Hematopoietic multipotent progenitor cell (in vitro differentiated cells): ENCODE measurements at regions not wholly inside any gene's neighbourhood (a gene's known extent, or its start where the extent isn't known, plus 50 kb on each side); places are given as distances from the start of the nearest gene placed in this dataset. TPM values are rescaled to one million over a fixed set of nuclear protein-coding genes. Genes with fewer than 3 reads are reported as not detected.
"Not testable (repeated sequence)": the region's sequence is repeated elsewhere in the genome, so short reads cannot be mapped to it uniquely, and the experiment has no call there.

Experiments used
- DNase-seq, 3 donors: peaks; one replicate each; pipeline ENCODE4 v3.0.0-alpha.2; 2011 to 2015; ENCODE audit warnings: low read depth in 2 of 3, low spot score in 2 of 3
- small RNA-seq: library from RNA; depleted of rRNA; stranded (forward); fragments of <200 nt; gene quantifications from one replicate; pipeline ENCODE3, GENCODE V24; 2012

DNA sequence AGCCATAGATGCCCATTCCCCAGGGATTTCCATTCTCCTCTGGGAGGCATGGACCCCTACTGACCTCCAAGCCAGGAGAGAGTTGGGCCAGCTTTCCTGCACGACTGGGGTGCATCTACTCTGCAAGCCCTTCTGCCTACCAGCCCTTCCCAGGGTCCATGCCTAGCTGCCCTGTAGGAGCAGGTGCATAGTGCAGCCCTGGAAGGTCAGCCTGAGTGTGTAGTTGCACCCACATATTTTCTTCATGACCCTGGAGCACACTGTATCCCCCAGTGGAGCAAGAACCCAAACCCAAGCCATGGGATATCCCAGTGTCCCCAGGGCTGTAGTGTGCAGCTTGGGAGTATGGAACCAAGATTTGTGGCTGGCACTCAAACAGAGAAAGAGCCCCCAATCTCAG is 155.6 kb upstream of the GOLGA6L22 start:
- DNase-seq: not testable (repeated sequence)

Small RNAs in the stretch of these regions (small RNA-seq; reads per million reads assigned to genes)
- gene MIR1268A: not detected
